GM19468 (cell line): ENCODE measurements at regions not wholly inside any gene's neighbourhood (a gene's known extent, or its start where the extent isn't known, plus 50 kb on each side); places are given as distances from the start of the nearest gene placed in this dataset.

Experiments
- ATAC-seq: cut with Tn5 transposase; IDR thresholded peaks from one replicate; pipeline ENCODE4 v1.9.1; 2021; ENCODE audit warnings: mild to moderate bottlenecking, moderate library complexity, moderate number of reproducible peaks; ENCODE audit not compliant: unreplicated experiment; ENCODE audit errors: extremely low read depth

GRCh38 chr10:131737543-131738395, 163.0 kb upstream of the PPP2R2D start:
- no peak for ATAC-seq

GRCh38 chr10:131738396-131738735, 162.4 kb upstream of the PPP2R2D start:
- no peak for ATAC-seq

DNA sequence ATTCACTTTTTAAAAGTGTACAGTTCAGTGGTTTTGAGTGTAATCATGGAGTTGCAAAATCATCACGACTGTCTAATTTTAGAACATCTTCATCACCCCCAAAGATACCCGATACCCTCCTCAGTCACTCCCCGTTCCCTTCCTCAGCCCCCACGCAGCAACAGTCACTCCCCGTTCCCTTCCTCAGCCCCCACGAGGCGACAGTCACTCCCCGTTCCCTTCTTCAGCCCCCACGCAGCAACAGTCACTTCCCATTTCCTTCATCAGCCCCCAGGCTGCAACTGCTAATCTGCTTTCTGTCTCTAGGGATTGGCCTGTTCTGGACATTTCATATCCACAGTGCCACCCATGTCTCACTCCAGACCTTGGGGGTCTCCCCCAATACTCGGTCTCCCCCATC, 161.6 kb upstream of the PPP2R2D start:
- no peak for ATAC-seq

DNA sequence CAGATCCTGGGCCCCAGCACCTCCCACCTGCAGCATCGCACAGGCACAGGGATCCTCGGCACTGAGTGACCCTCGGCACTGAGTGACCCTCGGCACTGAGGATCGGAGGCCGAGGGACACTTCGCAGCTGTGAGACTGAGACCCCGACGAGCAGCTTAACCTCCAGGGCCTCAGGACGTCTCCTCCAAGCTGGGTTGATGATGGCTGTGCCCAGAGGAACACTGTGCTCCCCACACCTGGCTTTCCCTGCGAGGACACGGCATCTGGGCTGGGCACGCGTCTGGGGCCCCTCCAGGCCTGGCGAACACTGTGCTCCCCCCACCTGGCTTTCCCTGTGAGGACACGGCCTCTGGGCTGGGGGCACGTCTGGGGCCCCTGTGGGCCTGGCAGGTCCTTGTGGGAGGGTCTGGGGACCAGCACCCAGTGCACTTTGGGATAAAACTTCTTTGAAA, 158.3 kb upstream of the PPP2R2D start:
- no peak for ATAC-seq

- ATAC-seq = no peak
Observed at GRCh38 chr10:131743190-131744151, 157.3 kb upstream of the PPP2R2D start.

DNA sequence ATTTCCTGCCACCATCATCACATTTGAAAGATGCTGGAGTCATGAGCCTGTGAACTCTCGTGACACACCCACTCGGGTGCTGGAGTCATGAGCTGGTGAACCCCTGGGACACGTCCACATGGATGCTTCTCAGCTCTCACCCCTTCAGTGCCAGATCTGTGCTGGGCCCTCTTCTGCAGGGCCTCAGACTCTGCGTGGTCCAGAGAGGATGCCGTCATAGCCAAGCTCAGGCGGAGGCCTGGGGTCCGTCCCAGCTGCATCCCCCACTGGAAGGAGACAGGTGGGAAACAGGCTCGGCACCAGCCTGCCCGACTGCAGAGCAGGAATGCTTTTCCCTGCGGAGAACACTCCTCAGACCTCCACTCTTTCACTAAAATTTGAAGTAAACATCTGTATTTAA, 156.5 kb upstream of the PPP2R2D start:
- no peak for ATAC-seq

- ATAC-seq = no peak
Observed at GRCh38 chr10:131745591-131745990, 155.2 kb upstream of the PPP2R2D start.

GRCh38 chr10:131746241-131746711, 154.5 kb upstream of the PPP2R2D start:
- no peak for ATAC-seq

- ATAC-seq = no peak
Observed at GRCh38 chr10:131746785-131747184, 154.0 kb upstream of the PPP2R2D start.

- no peak for ATAC-seq
Observed at GRCh38 chr10:131747251-131747650, 153.6 kb upstream of the PPP2R2D start.

DNA sequence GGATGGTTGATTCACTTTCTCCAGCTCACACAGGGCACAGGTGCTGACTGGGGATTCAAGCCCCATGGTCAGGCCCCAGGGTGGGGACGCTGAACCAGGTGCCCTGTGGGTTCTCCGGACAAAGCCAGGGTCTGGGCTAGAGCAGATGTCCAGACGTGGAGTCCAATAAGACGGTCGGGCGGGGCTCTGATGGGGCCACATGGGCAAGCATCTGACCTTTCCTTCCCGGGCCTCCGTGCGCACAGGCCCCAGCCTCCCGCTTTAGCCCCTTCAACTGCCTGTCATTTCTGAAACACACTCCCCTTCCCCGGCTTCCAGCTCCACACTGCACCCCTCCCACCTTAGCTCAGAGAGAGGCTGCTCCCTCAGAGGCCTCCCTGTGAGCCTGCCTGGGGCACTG, 153.0 kb upstream of the PPP2R2D start:
- ATAC-seq = no peak

DNA sequence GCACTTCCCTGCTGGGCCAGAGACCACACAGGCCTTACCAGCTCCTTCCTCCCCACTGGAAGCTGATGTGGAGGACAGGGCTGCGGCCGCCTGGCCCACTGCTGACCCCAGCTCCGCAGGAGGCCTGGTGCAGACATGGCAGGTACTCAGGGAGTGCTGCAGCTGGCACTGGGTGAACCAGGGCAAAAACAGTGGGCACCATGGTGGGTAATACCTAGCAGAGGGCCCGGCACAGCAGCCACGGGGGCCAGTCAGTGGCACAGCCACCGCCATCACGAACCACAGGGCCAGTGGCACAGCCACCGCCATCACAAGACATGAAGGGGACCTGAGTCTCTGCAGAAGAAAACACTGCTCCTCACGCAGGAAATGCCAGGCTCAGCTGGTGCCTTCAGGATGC, 152.6 kb upstream of the PPP2R2D start:
- no peak for ATAC-seq

GRCh38 chr10:131748831-131749766, 151.7 kb upstream of the PPP2R2D start:
- ATAC-seq = no peak

DNA sequence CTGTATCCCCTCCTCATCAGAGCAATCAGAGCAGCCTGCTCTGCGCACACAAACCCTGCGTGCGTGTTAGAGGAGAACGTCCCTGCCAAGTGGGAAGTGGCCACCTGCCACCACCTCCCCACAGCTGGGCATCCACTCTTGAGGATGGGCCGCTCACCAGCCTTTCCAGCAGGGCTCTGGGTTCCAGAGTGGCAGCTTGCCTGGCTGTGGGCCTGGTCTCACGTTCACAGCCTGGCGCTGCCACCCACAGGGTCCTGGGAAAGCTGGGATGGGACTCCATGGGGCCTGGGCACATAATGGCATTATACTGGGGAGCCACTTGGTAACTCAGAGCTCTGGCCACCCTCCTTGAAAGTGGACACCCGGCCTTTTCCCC, 151.1 kb upstream of the PPP2R2D start:
- ATAC-seq = no peak

DNA sequence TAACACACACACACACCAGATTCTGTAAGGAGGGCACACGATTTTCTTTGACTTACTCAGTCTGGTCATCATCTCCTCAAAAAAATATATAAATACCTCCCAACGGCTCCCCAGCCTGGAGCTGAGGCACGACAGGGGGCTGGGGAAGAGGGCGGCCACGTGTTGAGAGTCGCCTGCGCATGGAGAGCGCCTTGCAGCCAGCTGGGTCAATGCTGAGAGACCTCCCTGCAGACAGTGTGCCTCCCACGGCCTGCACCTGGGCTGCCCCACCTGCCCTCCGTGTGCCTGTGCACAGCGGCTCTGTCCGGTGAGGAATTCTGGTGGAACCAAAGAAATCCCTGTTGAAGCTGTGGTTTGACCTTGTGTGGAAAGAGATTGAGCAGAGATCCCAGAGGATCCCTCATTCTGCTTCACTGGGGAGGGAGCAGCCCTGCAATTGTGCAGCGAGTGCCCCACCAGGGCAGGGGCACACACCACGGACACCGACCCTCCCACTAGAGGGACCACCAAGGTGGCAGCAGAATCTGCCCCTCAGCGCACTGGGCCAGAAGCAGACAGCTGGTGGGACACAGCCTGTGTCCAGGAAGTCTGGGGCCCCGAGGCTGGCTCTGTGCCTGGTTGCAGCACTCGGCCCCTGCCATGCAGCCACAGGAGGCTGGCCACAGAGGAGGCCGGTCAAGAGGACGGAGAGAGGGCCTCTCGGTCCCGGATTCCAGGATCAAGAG, 150.5 kb upstream of the PPP2R2D start:
- ATAC-seq = no peak

- no peak for ATAC-seq
Observed at GRCh38 chr10:131750973-131751826, 149.6 kb upstream of the PPP2R2D start.

DNA sequence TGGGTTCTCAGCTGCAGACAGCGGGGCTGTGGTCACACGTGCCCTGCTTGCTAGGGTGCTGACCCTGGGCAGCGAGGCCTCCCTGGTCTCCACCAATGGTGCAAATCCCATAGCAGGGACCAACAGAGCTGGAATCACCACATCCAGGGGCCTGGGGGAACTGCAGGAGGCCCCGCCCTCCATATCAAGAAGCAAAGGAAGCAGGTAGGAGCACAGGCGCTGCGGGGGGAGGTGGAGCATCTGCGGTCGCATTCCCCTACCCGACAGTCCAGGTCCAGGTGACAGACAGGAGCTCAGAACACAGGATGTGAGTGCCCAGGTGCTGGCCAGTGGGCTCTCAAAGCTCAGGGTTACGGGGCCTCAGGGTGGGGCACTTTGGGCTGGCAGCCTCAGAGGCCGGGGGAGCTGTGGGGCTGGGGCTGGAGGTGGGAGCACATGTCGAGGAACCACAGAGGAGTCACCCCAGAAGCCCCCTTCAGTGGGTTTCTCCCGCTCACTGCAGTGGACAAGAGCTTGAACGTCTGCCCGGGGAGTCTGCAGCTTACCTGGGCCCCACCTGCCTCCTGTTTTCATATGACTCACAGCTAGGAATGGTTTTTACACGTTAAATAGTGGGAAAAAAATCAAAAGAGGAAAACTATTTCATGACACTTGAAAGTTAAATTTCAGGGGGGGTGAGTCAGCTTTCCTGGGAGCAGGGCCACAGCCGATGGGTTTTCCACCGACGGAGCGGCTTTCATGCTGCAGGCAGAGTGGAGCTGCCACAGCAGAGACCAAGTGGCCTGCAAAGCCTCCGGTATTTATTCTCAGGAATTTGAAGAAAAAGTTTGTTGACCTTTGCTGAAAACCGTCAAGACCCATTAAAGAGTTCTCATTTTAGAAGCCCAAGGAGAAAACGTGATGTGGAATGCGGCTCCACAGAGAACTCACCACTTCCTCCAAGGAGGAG, 148.7 kb upstream of the PPP2R2D start:
- ATAC-seq = no peak
